NB4 (cell line): ENCODE measurements at regions not wholly inside any gene's neighbourhood (a gene's known extent, or its start where the extent isn't known, plus 50 kb on each side); places are given as distances from the start of the nearest gene placed in this dataset.

ENCODE experiments used
- MAX ChIP-seq: IDR thresholded peaks from 2 replicates; pipeline ENCODE4 v1.6.1; 2011; ENCODE audit warnings: low read depth, low read length
- MYC ChIP-seq: IDR thresholded peaks from 2 replicates; pipeline ENCODE4 v1.6.1; 2011; ENCODE audit warnings: low read depth, low read length
- POLR2A ChIP-seq: IDR thresholded peaks from 2 replicates; pipeline ENCODE4 v1.6.1; 2011; ENCODE audit warnings: mild to moderate bottlenecking; ENCODE audit not compliant: insufficient read length; ENCODE audit errors: extremely low read depth
- TF ChIP-seq, protein P1 (sequence below): IDR thresholded peaks from one replicate; pipeline ENCODE4 v1.5.1; 2012; ENCODE audit warnings: low read depth, low read length

- TF ChIP-seq, protein P1, sequence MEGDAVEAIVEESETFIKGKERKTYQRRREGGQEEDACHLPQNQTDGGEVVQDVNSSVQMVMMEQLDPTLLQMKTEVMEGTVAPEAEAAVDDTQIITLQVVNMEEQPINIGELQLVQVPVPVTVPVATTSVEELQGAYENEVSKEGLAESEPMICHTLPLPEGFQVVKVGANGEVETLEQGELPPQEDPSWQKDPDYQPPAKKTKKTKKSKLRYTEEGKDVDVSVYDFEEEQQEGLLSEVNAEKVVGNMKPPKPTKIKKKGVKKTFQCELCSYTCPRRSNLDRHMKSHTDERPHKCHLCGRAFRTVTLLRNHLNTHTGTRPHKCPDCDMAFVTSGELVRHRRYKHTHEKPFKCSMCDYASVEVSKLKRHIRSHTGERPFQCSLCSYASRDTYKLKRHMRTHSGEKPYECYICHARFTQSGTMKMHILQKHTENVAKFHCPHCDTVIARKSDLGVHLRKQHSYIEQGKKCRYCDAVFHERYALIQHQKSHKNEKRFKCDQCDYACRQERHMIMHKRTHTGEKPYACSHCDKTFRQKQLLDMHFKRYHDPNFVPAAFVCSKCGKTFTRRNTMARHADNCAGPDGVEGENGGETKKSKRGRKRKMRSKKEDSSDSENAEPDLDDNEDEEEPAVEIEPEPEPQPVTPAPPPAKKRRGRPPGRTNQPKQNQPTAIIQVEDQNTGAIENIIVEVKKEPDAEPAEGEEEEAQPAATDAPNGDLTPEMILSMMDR: no peak
- TF ChIP-seq POLR2A: no peak
- no peak for TF ChIP-seq MYC
- TF ChIP-seq MAX: no peak
These were observed 894.1 kb upstream of the API5 start for GRCh38 chr11:42417691-42418090.
